ENCODE measurements at regions not wholly inside any gene's neighbourhood (a gene's known extent, or its start where the extent isn't known, plus 50 kb on each side); places are given as distances from the start of the nearest gene placed in this dataset.

- H4K8ac ChIP-seq (ENCODE audit: extremely low read depth, insufficient read depth, low read length): no peak overlapping the region
- CTCF ChIA-PET (ENCODE audit: partially characterized antibody): interaction anchor here (0.6 to 1.0 kb wide), 3 partner anchors 9 to 322 kb away, joined by 3 read pairs; no protein-coding TSS in a partner anchor
- H3K18ac ChIP-seq (ENCODE audit: extremely low read depth, low read length): no peak overlapping the region
- POLR2A ChIA-PET (ENCODE audit: partially characterized antibody): no interaction called here
- no peak overlapping the region for H3K4me3 ChIP-seq (ENCODE audit: extremely low read depth in 1 of 4, insufficient read depth in 2 of 4, low read depth in 3 of 4, low read length in 4 of 4)
- no peak overlapping the region for H2BK5ac ChIP-seq (ENCODE audit: low read depth, low read length)
- H3K79me1 ChIP-seq (ENCODE audit: low read depth, low read length): no peaks in the 10 kb centered on the region
- no peak overlapping the region for H3K4ac ChIP-seq (replicated peaks; ENCODE audit: insufficient read length, low read depth, low read length)
- H3K79me2 ChIP-seq (ENCODE audit: control insufficient read depth in 1 of 2, insufficient read depth in 2 of 2, low read length in 2 of 2): no peaks in the 10 kb centered on the region
- H4K91ac ChIP-seq (replicated peaks; ENCODE audit: insufficient read length, low read length): no peak overlapping the region
- FAIRE-seq (no peak), DNase-seq (ENCODE audit: low read depth in 1 of 2, low spot score in 2 of 2) (no peak)
- no peak overlapping the region for H3K27ac ChIP-seq (ENCODE audit: low read depth, low read length)
- no peaks in the 10 kb centered on the region for H3K27me3 ChIP-seq (replicated peaks in 1 of 4; ENCODE audit: control insufficient read depth in 3 of 4, extremely low read depth in 1 of 4, insufficient read depth in 3 of 4, low read length in 3 of 4)
- H3K4me1 ChIP-seq (replicated peaks in 1 of 4; ENCODE audit: control insufficient read depth in 3 of 4, insufficient read depth in 4 of 4, low read length in 3 of 4): no peaks in the 10 kb centered on the region; a peak in 1 of 7 replicates
- H2AFZ ChIP-seq (ENCODE audit: low read length): no peak overlapping the region
- no peak overlapping the region for H2BK15ac ChIP-seq (ENCODE audit: low read length)
- H3K23me2 ChIP-seq (ENCODE audit: low read depth, low read length): no peaks in the 10 kb centered on the region
- no peak overlapping the region for H3K9ac ChIP-seq (replicated peaks in 1 of 4; ENCODE audit: extremely low read depth in 1 of 4, low read depth in 3 of 4, low read length in 3 of 4)
- 88% methylated on average over 4 of the region's 4 CpGs; no CpG with 5 or more reads in 1 of the 2 experiments for WGBS, 2 experiments (ENCODE audit: extremely low coverage in 1 of 2, insufficient coverage in 1 of 2, insufficient read length in 1 of 2, insufficient replicate concordance in 2 of 2, low coverage in 1 of 2, low lambda C conversion rate in 2 of 2, missing lambda C conversion rate in 1 of 2)
- H2BK120ac ChIP-seq (replicated peaks; ENCODE audit: low read depth, low read length): no peak overlapping the region
- H3K9me3 ChIP-seq (ENCODE audit: insufficient read depth in 2 of 2, low read depth in 1 of 2, low read length in 1 of 2): no peaks in the 10 kb centered on the region
- H3K36me3 ChIP-seq (ENCODE audit: control insufficient read depth in 2 of 4, insufficient read depth in 4 of 4, low read length in 3 of 4): no peaks in the 10 kb centered on the region
- H3K56ac ChIP-seq (replicated peaks; ENCODE audit: insufficient read length, low read depth, low read length): no peak overlapping the region
- no peak overlapping the region for H3K23ac ChIP-seq (ENCODE audit: insufficient read length)
- no peaks in the 10 kb centered on the region for H4K20me1 ChIP-seq (replicated peaks in 1 of 2; ENCODE audit: control insufficient read depth in 1 of 2, insufficient read depth in 2 of 2, low read length in 2 of 2)
- H2BK12ac ChIP-seq (ENCODE audit: low read depth, low read length): no peak overlapping the region; the same call in 1 of the 2 replicates
- H2AK5ac ChIP-seq (ENCODE audit: low read depth, low read length): no peak overlapping the region
- H3K14ac ChIP-seq (ENCODE audit: insufficient read length): no peak overlapping the region
- H4K5ac ChIP-seq (ENCODE audit: insufficient read length, low read depth, low read length): no peak overlapping the region
- no peak overlapping the region for H3K4me2 ChIP-seq (ENCODE audit: insufficient read depth in 1 of 2, low read depth in 2 of 2, low read length in 2 of 2)
- no peak overlapping the region for H2BK20ac ChIP-seq (ENCODE audit: low read length)
- TF ChIP-seq ATF2 (IDR thresholded peaks at IDR 0.05; ENCODE audit: low read length) (no peak), KDM5A (IDR thresholded peaks at IDR 0.05; ENCODE audit: low read length) (no peak), TCF12 (IDR thresholded peaks at IDR 0.05; ENCODE audit: low read depth, low read length) (no peak)
These were observed 500.4 kb upstream of the PSMD7 start for GRCh38 chr16:73796241-73796640.

All from H1 (cell line).